ENCODE measurements at regions not wholly inside any gene's neighbourhood (a gene's known extent, or its start where the extent isn't known, plus 50 kb on each side); places are given as distances from the start of the nearest gene placed in this dataset.

- Histone ChIP-seq H3K36me3 (no peaks in the 10 kb centered on the region), H3K9me3 (peaks cover 0 to 9% of the 10 kb centered on the region in 2 donors), H3K4me1 (no peaks in the 10 kb centered on the region), H3K27ac (no peak overlapping the region), H3K27me3 (no peaks in the 10 kb centered on the region), H3K4me3 (no peak overlapping the region)
- no peak for DNase-seq
- TF ChIP-seq CTCF (IDR thresholded peaks at IDR 0.05): no peak
- no peak for TF ChIP-seq POLR2A (IDR thresholded peaks at IDR 0.05)
- intact Hi-C loops (cut with DNase I; ENCODE audit: low total_unique reads): no loop called here
These were observed 156.4 kb downstream of the COPS8 start for GRCh38 chr2:237242091-237242536.

GRCh38 chr2:237243487-237243886 is 157.8 kb downstream of the COPS8 start:
- H3K9me3 ChIP-seq: peaks cover 0 to 9% of the 10 kb centered on the region in 2 donors
- intact Hi-C loops (cut with DNase I; ENCODE audit: low total_unique reads): no loop called here
- DNase-seq: no peak
- no peaks in the 10 kb centered on the region for H3K27me3 ChIP-seq
- H3K36me3 ChIP-seq: no peaks in the 10 kb centered on the region
- no peaks in the 10 kb centered on the region for H3K4me1 ChIP-seq
- H3K27ac ChIP-seq: no peak overlapping the region
- H3K4me3 ChIP-seq: no peak overlapping the region
- TF ChIP-seq POLR2A (IDR thresholded peaks at IDR 0.05): no peak
- no peak for TF ChIP-seq CTCF (IDR thresholded peaks at IDR 0.05)

GRCh38 chr2:237244178-237244577 is 158.5 kb downstream of the COPS8 start:
- TF ChIP-seq POLR2A (IDR thresholded peaks at IDR 0.05) (no peak), CTCF (IDR thresholded peaks at IDR 0.05) (no peak)
- intact Hi-C loops (cut with DNase I; ENCODE audit: low total_unique reads): no loop called here

GRCh38 chr2:237244976-237245646 is 159.4 kb downstream of the COPS8 start:
- no peaks in the 10 kb centered on the region for H3K36me3 ChIP-seq
- intact Hi-C loops (cut with DNase I; ENCODE audit: low total_unique reads): no loop called here

More at GRCh38 chr2:237244178-237244577, 158.5 kb downstream of the COPS8 start:
- Histone ChIP-seq H3K36me3 (no peaks in the 10 kb centered on the region), H3K27me3 (no peaks in the 10 kb centered on the region), H3K4me1 (no peaks in the 10 kb centered on the region), H3K27ac (no peak overlapping the region), H3K9me3 (peaks cover 0 to 9% of the 10 kb centered on the region in 2 donors), H3K4me3 (no peak overlapping the region)
- no peak for DNase-seq

GRCh38 chr2:237250599-237250998 is 163.4 kb downstream of the COL6A3 start:
- no peak overlapping the region for H3K27ac ChIP-seq
- no peaks in the 10 kb centered on the region for H3K36me3 ChIP-seq
- intact Hi-C loops (cut with DNase I; ENCODE audit: low total_unique reads): no loop called here
- no peak overlapping the region for H3K4me3 ChIP-seq
- DNase-seq: no peak
- H3K9me3 ChIP-seq: no peaks in the 10 kb centered on the region
- no peak for TF ChIP-seq CTCF (IDR thresholded peaks at IDR 0.05)
- TF ChIP-seq POLR2A (IDR thresholded peaks at IDR 0.05): no peak
- H3K27me3 ChIP-seq: no peaks in the 10 kb centered on the region
- peaks cover 0 to 13% of the 10 kb centered on the region in 2 donors for H3K4me1 ChIP-seq

More at GRCh38 chr2:237244976-237245646, 159.4 kb downstream of the COPS8 start:
- Histone ChIP-seq H3K9me3 (peaks cover 0 to 9% of the 10 kb centered on the region in 2 donors), H3K4me3 (no peak overlapping the region), H3K27ac (peak overlapping the region in 1 of 2 donors; percentile 33), H3K27me3 (no peaks in the 10 kb centered on the region), H3K4me1 (no peaks in the 10 kb centered on the region)
- DNase-seq: no peak
- TF ChIP-seq POLR2A (IDR thresholded peaks at IDR 0.05): no peak

All from uterus (tissue), 3 donors.